Stimulated activated CD8-positive, alpha-beta memory T cell treated with anti-CD3 and anti-CD28 coated beads, Interleukin-15, amount 100 ng/mL, for 4 hours (primary cell): ENCODE measurements at regions not wholly inside any gene's neighbourhood (a gene's known extent, or its start where the extent isn't known, plus 50 kb on each side); places are given as distances from the start of the nearest gene placed in this dataset.
"Not testable (repeated sequence)": the region's sequence is repeated elsewhere in the genome, so short reads cannot be mapped to it uniquely, and the experiment has no call there.

ENCODE experiments used
- DNase-seq, 2 donors: peaks; one replicate each; pipeline ENCODE4 v3.0.0-alpha.2; 2020; ENCODE audit warnings: low read depth in 2 of 2

- no peak for DNase-seq
These were observed 986.5 kb downstream of the PCDH17 start for GRCh38 chr13:58617880-58618665.

GRCh38 chr13:58619396-58620113, 988.0 kb downstream of the PCDH17 start:
- no peak for DNase-seq

GRCh38 chr13:58620176-58620575, 988.6 kb downstream of the PCDH17 start:
- no peak for DNase-seq

- no peak for DNase-seq
These were observed 994.3 kb downstream of the PCDH17 start for GRCh38 chr13:58625703-58626389.

GRCh38 chr13:58630794-58631193, 999.2 kb downstream of the PCDH17 start:
- no peak for DNase-seq

- DNase-seq: no peak
These were observed 1001.7 kb downstream of the PCDH17 start for GRCh38 chr13:58633226-58633625.

- no peak for DNase-seq
These were observed 1023.5 kb downstream of the PCDH17 start for GRCh38 chr13:58655086-58655485.

GRCh38 chr13:58660826-58661225, 1029.3 kb downstream of the PCDH17 start:
- DNase-seq: no peak

- no peak for DNase-seq
These were observed 1034.8 kb downstream of the PCDH17 start for GRCh38 chr13:58666331-58666730.

GRCh38 chr13:58667096-58667495, 1035.6 kb downstream of the PCDH17 start:
- no peak for DNase-seq

GRCh38 chr13:58680115-58680514, 1048.6 kb downstream of the PCDH17 start:
- no peak for DNase-seq

- DNase-seq: no peak
These were observed 1051.1 kb downstream of the PCDH17 start for GRCh38 chr13:58682616-58683015.

- DNase-seq: no peak
These were observed 1055.6 kb downstream of the PCDH17 start for GRCh38 chr13:58687148-58687547.

- DNase-seq: no peak
These were observed 1067.0 kb downstream of the PCDH17 start for GRCh38 chr13:58698531-58698930.

GRCh38 chr13:58704953-58705352, 1073.4 kb downstream of the PCDH17 start:
- no peak for DNase-seq

GRCh38 chr13:58706421-58706820, 1074.9 kb downstream of the PCDH17 start:
- no peak for DNase-seq

GRCh38 chr13:58712191-58712590, 1080.6 kb downstream of the PCDH17 start:
- no peak for DNase-seq

GRCh38 chr13:58714016-58714415, 1082.5 kb downstream of the PCDH17 start:
- not testable (repeated sequence) for DNase-seq

- DNase-seq: no peak
These were observed 1089.7 kb downstream of the PCDH17 start for GRCh38 chr13:58721273-58721672.

GRCh38 chr13:58728126-58728525, 1096.6 kb downstream of the PCDH17 start:
- DNase-seq: no peak

- no peak for DNase-seq
These were observed 1097.8 kb downstream of the PCDH17 start for GRCh38 chr13:58729361-58729760.

GRCh38 chr13:58744686-58745085, 1113.1 kb downstream of the PCDH17 start:
- no peak for DNase-seq

GRCh38 chr13:58767566-58767965, 1136.0 kb downstream of the PCDH17 start:
- no peak for DNase-seq
